A204.1 (cell line): ENCODE measurements at regions not wholly inside any gene's neighbourhood (a gene's known extent, or its start where the extent isn't known, plus 50 kb on each side); places are given as distances from the start of the nearest gene placed in this dataset.

Source experiments
- FAIRE-seq: peaks from 2 replicates; lab custom pipeline; 2012; peaks lifted over from hg19 to GRCh38; lab: Jason Lieb, UNC

GRCh38 chr9:107559494-107560086 lies 70.0 kb upstream of the KLF4 start:
- no peak for FAIRE-seq

- FAIRE-seq = no peak
Observed at GRCh38 chr9:107557236-107557990, 67.8 kb upstream of the KLF4 start.

GRCh38 chr9:107554636-107555035 lies 65.1 kb upstream of the KLF4 start:
- FAIRE-seq = no peak

GRCh38 chr9:107548298-107549142 lies 59.0 kb upstream of the KLF4 start:
- FAIRE-seq = no peak

GRCh38 chr9:107547772-107548297 lies 58.3 kb upstream of the KLF4 start:
- FAIRE-seq = no peak

- FAIRE-seq = no peak
Observed at GRCh38 chr9:107547303-107547702, 57.7 kb upstream of the KLF4 start.

- no peak for FAIRE-seq
Observed at GRCh38 chr9:107546859-107547258, 57.3 kb upstream of the KLF4 start.

- FAIRE-seq = no peak
Observed at GRCh38 chr9:107545036-107545435, 55.5 kb upstream of the KLF4 start.

GRCh38 chr9:107542411-107543157 lies 53.0 kb upstream of the KLF4 start:
- FAIRE-seq = no peak

- FAIRE-seq = no peak
Observed at GRCh38 chr9:107541523-107541922, 52.0 kb upstream of the KLF4 start.

- FAIRE-seq = no peak
Observed at GRCh38 chr9:107540164-107540561, 50.6 kb upstream of the KLF4 start.

- no peak for FAIRE-seq
Observed at GRCh38 chr9:107539427-107540163, 50.0 kb upstream of the KLF4 start.
